ENCODE measurements at regions not wholly inside any gene's neighbourhood (a gene's known extent, or its start where the extent isn't known, plus 50 kb on each side); places are given as distances from the start of the nearest gene placed in this dataset.

- TF ChIP-seq CTCF (conservative IDR thresholded peaks at IDR 0.05; ENCODE audit: low read depth), result no peak
- no peak overlapping the region for H3K27ac ChIP-seq
- DNase-seq (ENCODE audit: low spot score), result no peak
- CTCF ChIA-PET, result no interaction called here
- POLR2A ChIA-PET (ENCODE audit: low non-redundant PET), result no interaction called here
These were observed 65.6 kb upstream of the CNOT6 start for GRCh38 chr5:180428598-180428997.

- TF ChIP-seq CTCF (conservative IDR thresholded peaks at IDR 0.05; ENCODE audit: low read depth), result no peak
- POLR2A ChIA-PET (ENCODE audit: low non-redundant PET), result no interaction called here
- no peak overlapping the region for H3K27ac ChIP-seq
- CTCF ChIA-PET, result no interaction called here
- DNase-seq (ENCODE audit: low spot score), result no peak
These were observed 62.2 kb upstream of the CNOT6 start for GRCh38 chr5:180431932-180432331.

GRCh38 chr5:180433032-180433422 lies 61.2 kb upstream of the CNOT6 start:
- POLR2A ChIA-PET (ENCODE audit: low non-redundant PET), result no interaction called here
- H3K27ac ChIP-seq, result no peak overlapping the region
- CTCF ChIA-PET, result no interaction called here
- TF ChIP-seq CTCF (conservative IDR thresholded peaks at IDR 0.05; ENCODE audit: low read depth), result no peak
- no peak for DNase-seq (ENCODE audit: low spot score)

GRCh38 chr5:180435594-180435993 lies 58.6 kb upstream of the CNOT6 start:
- no peak for DNase-seq (ENCODE audit: low spot score)
- POLR2A ChIA-PET (ENCODE audit: low non-redundant PET), result no interaction called here
- no peak overlapping the region for H3K27ac ChIP-seq
- CTCF ChIA-PET, result no interaction called here
- TF ChIP-seq CTCF (conservative IDR thresholded peaks at IDR 0.05; ENCODE audit: low read depth), result no peak

- ChIA-PET CTCF (no interaction called here), POLR2A (ENCODE audit: low non-redundant PET) (no interaction called here)
- TF ChIP-seq CTCF (conservative IDR thresholded peaks at IDR 0.05; ENCODE audit: low read depth), result no peak
- H3K27ac ChIP-seq, result no peak overlapping the region
- DNase-seq (ENCODE audit: low spot score), result no peak
These were observed 57.9 kb upstream of the CNOT6 start for GRCh38 chr5:180436275-180436674.

- no peak overlapping the region for H3K27ac ChIP-seq
- ChIA-PET CTCF (no interaction called here), POLR2A (ENCODE audit: low non-redundant PET) (no interaction called here)
These were observed 57.2 kb upstream of the CNOT6 start for GRCh38 chr5:180436936-180437335.

More at GRCh38 chr5:180436936-180437335, 57.2 kb upstream of the CNOT6 start:
- no peak for TF ChIP-seq CTCF (conservative IDR thresholded peaks at IDR 0.05; ENCODE audit: low read depth)
- no peak for DNase-seq (ENCODE audit: low spot score)
